Hepatocyte (in vitro differentiated cells): ENCODE measurements at regions not wholly inside any gene's neighbourhood (a gene's known extent, or its start where the extent isn't known, plus 50 kb on each side); places are given as distances from the start of the nearest gene placed in this dataset.

ENCODE experiments used
- EZH2 ChIP-seq: fragments of 200-600 bp; sonication (generic); IDR thresholded peaks from 2 replicates; pipeline ENCODE4 v1.6.1; 2016; ENCODE audit warnings: antibody characterized with exemption, mild to moderate bottlenecking, borderline replicate concordance
- TF ChIP-seq, protein P1 (sequence below): fragments of 200-600 bp; sonication (generic); IDR thresholded peaks from 2 replicates; pipeline ENCODE4 v1.5.1; 2016; ENCODE audit warnings: antibody characterized with exemption, mild to moderate bottlenecking; ENCODE audit not compliant: poor library complexity

DNA sequence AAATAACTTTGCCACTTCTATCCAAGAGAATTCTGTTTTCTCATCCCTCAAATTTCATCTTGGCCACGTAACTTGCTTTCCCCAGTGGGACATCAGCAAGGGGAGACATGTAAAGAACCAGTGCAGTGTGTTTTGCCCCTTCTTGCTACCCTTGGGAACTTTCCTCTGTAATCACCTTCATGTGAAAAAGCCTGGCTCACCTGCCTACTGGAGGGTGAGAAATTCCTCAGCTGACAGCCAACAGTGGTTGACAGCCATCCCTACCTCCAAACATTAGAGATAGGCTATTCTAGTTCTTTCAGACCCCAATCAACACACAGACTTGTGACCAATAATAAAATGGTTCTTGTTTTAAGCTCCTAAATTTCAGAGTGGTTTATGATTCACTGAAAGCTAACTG is 333.9 kb upstream of the TBC1D5 start:
- TF ChIP-seq, protein P1, sequence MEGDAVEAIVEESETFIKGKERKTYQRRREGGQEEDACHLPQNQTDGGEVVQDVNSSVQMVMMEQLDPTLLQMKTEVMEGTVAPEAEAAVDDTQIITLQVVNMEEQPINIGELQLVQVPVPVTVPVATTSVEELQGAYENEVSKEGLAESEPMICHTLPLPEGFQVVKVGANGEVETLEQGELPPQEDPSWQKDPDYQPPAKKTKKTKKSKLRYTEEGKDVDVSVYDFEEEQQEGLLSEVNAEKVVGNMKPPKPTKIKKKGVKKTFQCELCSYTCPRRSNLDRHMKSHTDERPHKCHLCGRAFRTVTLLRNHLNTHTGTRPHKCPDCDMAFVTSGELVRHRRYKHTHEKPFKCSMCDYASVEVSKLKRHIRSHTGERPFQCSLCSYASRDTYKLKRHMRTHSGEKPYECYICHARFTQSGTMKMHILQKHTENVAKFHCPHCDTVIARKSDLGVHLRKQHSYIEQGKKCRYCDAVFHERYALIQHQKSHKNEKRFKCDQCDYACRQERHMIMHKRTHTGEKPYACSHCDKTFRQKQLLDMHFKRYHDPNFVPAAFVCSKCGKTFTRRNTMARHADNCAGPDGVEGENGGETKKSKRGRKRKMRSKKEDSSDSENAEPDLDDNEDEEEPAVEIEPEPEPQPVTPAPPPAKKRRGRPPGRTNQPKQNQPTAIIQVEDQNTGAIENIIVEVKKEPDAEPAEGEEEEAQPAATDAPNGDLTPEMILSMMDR: no peak
- TF ChIP-seq EZH2: no peak
